ENCODE measurements at regions not wholly inside any gene's neighbourhood (a gene's known extent, or its start where the extent isn't known, plus 50 kb on each side); places are given as distances from the start of the nearest gene placed in this dataset.

GRCh38 chr7:1293950-1294411, 61.3 kb downstream of the UNCX start:
- Histone ChIP-seq H3K27me3 (ENCODE audit: insufficient read depth, low read depth, severe bottlenecking) (no peaks in the 10 kb centered on the region), H3K9me3 (ENCODE audit: severe bottlenecking) (no peaks in the 10 kb centered on the region), H3K4me3 (ENCODE audit: low read depth, low read length) (no peak overlapping the region), H3K27ac (no peak overlapping the region), H3K36me3 (no peaks in the 10 kb centered on the region)
- DNase-seq: no peak
- no peak for TF ChIP-seq CTCF (IDR thresholded peaks at IDR 0.05; ENCODE audit: low read depth, low read length)

GRCh38 chr7:1295776-1296355, 63.2 kb downstream of the UNCX start:
- Histone ChIP-seq H3K27ac (peak overlapping the region; percentile 94), H3K4me3 (ENCODE audit: low read depth, low read length) (no peak overlapping the region), H3K9me3 (ENCODE audit: severe bottlenecking) (no peaks in the 10 kb centered on the region), H3K36me3 (no peaks in the 10 kb centered on the region), H3K27me3 (ENCODE audit: insufficient read depth, low read depth, severe bottlenecking) (no peaks in the 10 kb centered on the region)
- no peak for TF ChIP-seq CTCF (IDR thresholded peaks at IDR 0.05; ENCODE audit: low read depth, low read length)
- no peak for DNase-seq

GRCh38 chr7:1296356-1296981, 63.8 kb downstream of the UNCX start:
- H3K36me3 ChIP-seq: no peaks in the 10 kb centered on the region
- no peak for DNase-seq
- no peak for TF ChIP-seq CTCF (IDR thresholded peaks at IDR 0.05; ENCODE audit: low read depth, low read length)
- H3K4me3 ChIP-seq (ENCODE audit: low read depth, low read length): peak overlapping the region; percentile 51
- H3K9me3 ChIP-seq (ENCODE audit: severe bottlenecking): no peaks in the 10 kb centered on the region
- H3K27me3 ChIP-seq (ENCODE audit: insufficient read depth, low read depth, severe bottlenecking): no peaks in the 10 kb centered on the region
- H3K27ac ChIP-seq: peak overlapping the region; percentile 94

- Histone ChIP-seq H3K4me3 (ENCODE audit: low read depth, low read length) (peak overlapping the region; percentile 51), H3K9me3 (ENCODE audit: severe bottlenecking) (no peaks in the 10 kb centered on the region), H3K36me3 (no peaks in the 10 kb centered on the region), H3K27me3 (ENCODE audit: insufficient read depth, low read depth, severe bottlenecking) (no peaks in the 10 kb centered on the region), H3K27ac (peak overlapping the region; percentile 94)
- peak; percentile 80 for DNase-seq
- TF ChIP-seq CTCF (IDR thresholded peaks at IDR 0.05; ENCODE audit: low read depth, low read length): no peak
These were observed 64.6 kb downstream of the UNCX start for GRCh38 chr7:1297017-1297960.

- Histone ChIP-seq H3K4me3 (ENCODE audit: low read depth, low read length) (no peak overlapping the region), H3K27me3 (ENCODE audit: insufficient read depth, low read depth, severe bottlenecking) (no peaks in the 10 kb centered on the region), H3K36me3 (no peaks in the 10 kb centered on the region), H3K9me3 (ENCODE audit: severe bottlenecking) (no peaks in the 10 kb centered on the region), H3K27ac (peak overlapping the region; percentile 94)
- no peak for DNase-seq
- TF ChIP-seq CTCF (IDR thresholded peaks at IDR 0.05; ENCODE audit: low read depth, low read length): no peak
These were observed 65.6 kb downstream of the UNCX start for GRCh38 chr7:1298051-1298930.

Measured in WERI-Rb-1 (cell line).